ENCODE measurements at regions not wholly inside any gene's neighbourhood (a gene's known extent, or its start where the extent isn't known, plus 50 kb on each side); places are given as distances from the start of the nearest gene placed in this dataset.

- H3K4me1 ChIP-seq (ENCODE audit: control insufficient read depth, insufficient read depth, low read length): no peaks in the 10 kb centered on the region
- no peaks in the 10 kb centered on the region for H3K79me2 ChIP-seq (ENCODE audit: control insufficient read depth, insufficient read depth, low read length)
- no peaks in the 10 kb centered on the region for H3K9me3 ChIP-seq (replicated peaks; ENCODE audit: control insufficient read depth, insufficient read depth, low read length)
- FAIRE-seq: no peak
- no peak overlapping the region for H3K4me2 ChIP-seq (ENCODE audit: control insufficient read depth, insufficient read depth)
- in situ Hi-C loops (cut with MboI): no loop called here
- ChIA-PET POLR2A (no interaction called here), RAD21 (ENCODE audit: unreplicated experiment) (no interaction called here), CTCF (no interaction called here), SMC1A (ENCODE audit: uncharacterized antibody, unreplicated experiment) (interaction anchor here (1.1 kb wide), 1 partner anchor 10 kb away, joined by 3 read pairs; no protein-coding TSS in a partner anchor)
- TF ChIP-seq ZNF622 (IDR thresholded peaks at IDR 0.05) (no peak), JUNB (IDR thresholded peaks at IDR 0.05) (no peak), SIX5 (IDR thresholded peaks at IDR 0.05; ENCODE audit: low read depth, low read length, severe bottlenecking) (no peak), MEF2B (IDR thresholded peaks at IDR 0.05; ENCODE audit: partially characterized antibody, poor library complexity, severe bottlenecking) (no peak), BRCA1 (IDR thresholded peaks at IDR 0.05; ENCODE audit: low read depth, low read length) (no peak), CUX1 (IDR thresholded peaks at IDR 0.05; ENCODE audit: insufficient replicate concordance, low read depth, low read length) (no peak), SUPT20H (IDR thresholded peaks at IDR 0.05; ENCODE audit: borderline replicate concordance, control insufficient read depth, low read depth, low read length) (no peak), IKZF1 (conservative IDR thresholded peaks at IDR 0.05) (no peak), CHD4 (IDR thresholded peaks at IDR 0.05) (no peak), NFIC (IDR thresholded peaks at IDR 0.05; ENCODE audit: low read depth, low read length) (no peak), E2F8 (IDR thresholded peaks at IDR 0.05; ENCODE audit: low read depth, partially characterized antibody) (no peak), HCFC1 (IDR thresholded peaks at IDR 0.05; ENCODE audit: low read length) (no peak), JUND (IDR thresholded peaks at IDR 0.05; ENCODE audit: low read depth, low read length) (no peak), CREB1 (IDR thresholded peaks at IDR 0.05; ENCODE audit: low read depth) (no peak), HDAC2 (IDR thresholded peaks at IDR 0.05) (no peak), RB1 (IDR thresholded peaks at IDR 0.05; ENCODE audit: borderline replicate concordance) (no peak), SKIL (IDR thresholded peaks at IDR 0.05; ENCODE audit: low read depth, poor library complexity, severe bottlenecking) (no peak)
- no peak overlapping the region for H3K4me3 ChIP-seq
- no TSS peak for BruUV-seq (replicated peaks)
- H2AFZ ChIP-seq (ENCODE audit: control insufficient read depth, low read depth, low read length): no peak overlapping the region
- DNase-seq (ENCODE audit: low read depth, low spot score): no peak
- no peak overlapping the region for H3K9ac ChIP-seq (ENCODE audit: control insufficient read depth, insufficient read depth, low read length)
- 2% methylated on average over 3 of the region's 3 CpGs for WGBS (ENCODE audit: insufficient coverage, insufficient replicate concordance, low lambda C conversion rate, missing lambda C conversion rate)
- ATAC-seq: no peak
- intact Hi-C loops (cut with micrococcal nuclease; ENCODE audit: unreplicated experiment): no loop called here
- no peaks in the 10 kb centered on the region for H3K36me3 ChIP-seq (ENCODE audit: control insufficient read depth in 2 of 2, insufficient read depth in 2 of 2, low read length in 1 of 2)
- H3K27ac ChIP-seq (ENCODE audit: control insufficient read depth, insufficient read depth): no peak overlapping the region
- no peaks in the 10 kb centered on the region for H4K20me1 ChIP-seq (ENCODE audit: control insufficient read depth, insufficient read depth)
- H3K27me3 ChIP-seq (replicated peaks in 1 of 2; ENCODE audit: control insufficient read depth in 2 of 2, insufficient read depth in 2 of 2, low read length in 1 of 2): no peaks in the 10 kb centered on the region; a peak in 1 of 4 replicates
These were observed 405.3 kb downstream of the TLR4 start for GRCh38 chr9:118109542-118109941.

Measured in GM12878 (cell line).